H9 (cell line): ENCODE measurements at regions not wholly inside any gene's neighbourhood (a gene's known extent, or its start where the extent isn't known, plus 50 kb on each side); places are given as distances from the start of the nearest gene placed in this dataset.

Experiments used
- DNase-seq: peaks from one replicate; pipeline ENCODE4 v3.0.0-alpha.2; 2017
- H2AFZ ChIP-seq: one replicate; pipeline ENCODE4 v1.6.1; 2013; ENCODE audit warnings: mild to moderate bottlenecking, low read length, control low read depth, moderate library complexity
- H2AK5ac ChIP-seq: 2 replicates; pipeline ENCODE4 v1.6.1; 2013; ENCODE audit warnings: low read length, control low read depth, mixed read lengths; ENCODE audit not compliant: insufficient read length
- H2BK120ac ChIP-seq: one replicate; pipeline ENCODE4 v1.6.1; 2013; ENCODE audit warnings: low read depth, mild to moderate bottlenecking, low read length, control low read depth, inconsistent platforms; ENCODE audit not compliant: poor library complexity, severe bottlenecking
- H2BK12ac ChIP-seq: 2 replicates; pipeline ENCODE4 v1.6.1; 2013; ENCODE audit warnings: low read length, control low read depth, mixed read lengths, low read depth; ENCODE audit not compliant: insufficient read length
- H2BK15ac ChIP-seq: 2 replicates; pipeline ENCODE4 v1.6.1; 2013; ENCODE audit warnings: low read depth, low read length, control low read depth
- H2BK20ac ChIP-seq: one replicate; pipeline ENCODE4 v1.6.1; 2013; ENCODE audit warnings: low read depth, mild to moderate bottlenecking, low read length, control low read depth, inconsistent platforms; ENCODE audit not compliant: poor library complexity, severe bottlenecking
- H2BK5ac ChIP-seq: 2 replicates; pipeline ENCODE4 v1.6.1; 2013; ENCODE audit warnings: low read length, control low read depth, mixed read lengths; ENCODE audit not compliant: insufficient read length
- H3K14ac ChIP-seq: 2 replicates; pipeline ENCODE4 v1.6.1; 2013; ENCODE audit warnings: low read length, control low read depth; ENCODE audit not compliant: insufficient read depth
- H3K18ac ChIP-seq: 2 replicates; pipeline ENCODE4 v1.6.1; 2013; ENCODE audit warnings: low read depth, mild to moderate bottlenecking, mixed read lengths, low read length, control low read depth; ENCODE audit not compliant: insufficient read length
- H3K23ac ChIP-seq: 2 replicates; pipeline ENCODE4 v1.6.1; 2013; ENCODE audit warnings: low read length, control low read depth, mixed read lengths, low read depth; ENCODE audit not compliant: insufficient read length
- H3K23me2 ChIP-seq: 2 replicates; pipeline ENCODE4 v1.6.1; 2013; ENCODE audit warnings: low read depth, mild to moderate bottlenecking, mixed read lengths, low read length, control low read depth; ENCODE audit not compliant: insufficient read length, poor library complexity, severe bottlenecking
- H3K27ac ChIP-seq: 2 replicates; pipeline ENCODE4 v1.5.1; 2013; ENCODE audit warnings: low read length, control low read depth, mixed read lengths, low read depth; ENCODE audit not compliant: insufficient read length
- H3K27me3 ChIP-seq: 2 replicates; pipeline ENCODE4 v1.6.1; 2013; ENCODE audit warnings: low read length, control low read depth, inconsistent platforms; ENCODE audit not compliant: insufficient read depth
- H3K4ac ChIP-seq: 2 replicates; pipeline ENCODE4 v1.6.1; 2013; ENCODE audit warnings: low read depth, mild to moderate bottlenecking, control low read depth, inconsistent platforms, low read length, moderate library complexity
- H3K4me1 ChIP-seq: 2 replicates; pipeline ENCODE4 v1.6.1; 2013; ENCODE audit warnings: low read length, control low read depth, inconsistent platforms; ENCODE audit not compliant: insufficient read depth
- H3K4me2 ChIP-seq: 2 replicates; pipeline ENCODE4 v1.6.1; 2013; ENCODE audit warnings: low read length, control low read depth, mixed read lengths; ENCODE audit not compliant: insufficient read length, insufficient read depth
- H3K56ac ChIP-seq: 2 replicates; pipeline ENCODE4 v1.6.1; 2013; ENCODE audit warnings: low read depth, mild to moderate bottlenecking, mixed read lengths, low read length, control low read depth; ENCODE audit not compliant: insufficient read length
- H3K79me1 ChIP-seq: 2 replicates; pipeline ENCODE4 v1.6.1; 2013; ENCODE audit warnings: low read depth, mild to moderate bottlenecking, moderate library complexity, low read length, control low read depth, inconsistent platforms; ENCODE audit not compliant: insufficient read depth, poor library complexity, severe bottlenecking
- H3K79me2 ChIP-seq: 2 replicates; pipeline ENCODE4 v1.6.1; 2013; ENCODE audit warnings: low read length, control low read depth, inconsistent platforms; ENCODE audit not compliant: insufficient read depth
- H3K9ac ChIP-seq: 2 replicates; pipeline ENCODE4 v1.6.1; 2013; ENCODE audit warnings: low read length, control low read depth, mixed read lengths; ENCODE audit not compliant: insufficient read length; ENCODE audit errors: extremely low read depth
- H3K9me3 ChIP-seq: one replicate; pipeline ENCODE4 v1.6.1; 2013; ENCODE audit warnings: low read depth, low read length, inconsistent platforms; ENCODE audit not compliant: control insufficient read depth
- H3T11ph ChIP-seq: one replicate; pipeline ENCODE4 v1.6.1; 2013; ENCODE audit warnings: mild to moderate bottlenecking, low read length, control low read depth, inconsistent platforms
- H4K20me1 ChIP-seq: one replicate; pipeline ENCODE4 v1.6.1; 2013; ENCODE audit not compliant: control insufficient read depth, insufficient read length, insufficient read depth
- H4K5ac ChIP-seq: 2 replicates; pipeline ENCODE4 v1.6.1; 2013; ENCODE audit warnings: low read depth, mild to moderate bottlenecking, mixed read lengths, low read length, control low read depth; ENCODE audit not compliant: insufficient read length
- H4K8ac ChIP-seq: replicated peaks from 2 replicates; pipeline ENCODE4 v1.6.1; 2013; ENCODE audit warnings: low read length, control low read depth, mixed read lengths, low read depth; ENCODE audit not compliant: insufficient read length
- H4K91ac ChIP-seq: 2 replicates; pipeline ENCODE4 v1.6.1; 2013; ENCODE audit warnings: low read depth, mild to moderate bottlenecking, moderate library complexity, mixed read lengths, low read length, control low read depth; ENCODE audit not compliant: insufficient read length
- H3K27ac Mint-ChIP-seq, 3 experiments: 2 replicates in 2 of 3; 3 replicates in 1 of 3; pipeline ENCODE4 v1.8.0; 2020 to 2021; ENCODE audit warnings: mixed read lengths in 3 of 3, mild to moderate bottlenecking in 1 of 3, moderate library complexity in 1 of 3
- H3K27me3 Mint-ChIP-seq: 2 replicates; pipeline ENCODE4 v1.8.0; 2021; ENCODE audit warnings: low read depth, mild to moderate bottlenecking, moderate library complexity, mixed read lengths
- H3K36me3 Mint-ChIP-seq, 3 experiments: 2 replicates in 2 of 3; 3 replicates in 1 of 3; pipeline ENCODE4 v1.8.0; 2020 to 2021; ENCODE audit warnings: low read depth in 3 of 3, mixed read lengths in 3 of 3; ENCODE audit not compliant: insufficient read depth in 1 of 3
- H3K4me1 Mint-ChIP-seq, 2 experiments: 2 replicates each; pipeline ENCODE4 v1.8.0; 2020; ENCODE audit warnings: mixed read lengths in 2 of 2
- H3K4me3 Mint-ChIP-seq, 2 experiments: 2 replicates in 1 of 2; 3 replicates in 1 of 2; pipeline ENCODE4 v1.8.0; 2020 to 2021; ENCODE audit warnings: mild to moderate bottlenecking in 2 of 2, mixed read lengths in 2 of 2, moderate library complexity in 1 of 2
- H3K9me3 Mint-ChIP-seq, 2 experiments: 2 replicates in 1 of 2; 3 replicates in 1 of 2; pipeline ENCODE4 v1.8.0; 2020; ENCODE audit warnings: mild to moderate bottlenecking in 2 of 2, mixed read lengths in 2 of 2, moderate library complexity in 1 of 2
- CTCF ChIP-seq: fragments of 200-600 bp; sonication (generic); conservative IDR thresholded peaks from 3 replicates; pipeline ENCODE4 v1.8.0; 2021; ENCODE audit warnings: antibody characterized with exemption, mild to moderate bottlenecking
- WGBS: extraction: QIAGEN DNeasy Blood & Tissue Kit; methylation state at CpG from one replicate; pipeline ENCODE4 v1.1.7; 2013; ENCODE audit warnings: missing lambda C conversion rate, low lambda C conversion rate, mixed read lengths; ENCODE audit not compliant: insufficient read length; ENCODE audit errors: extremely low coverage; 5-methylcytosine and 5-hydroxymethylcytosine counted together

GRCh38 chr14:98910061-98910460, 361.9 kb downstream of the BCL11B start:
- WGBS: no CpG with 5 or more reads among the region's 3 CpGs
- H2BK5ac ChIP-seq: no peak overlapping the region
- H3K36me3 Mint-ChIP-seq: no peaks in the 10 kb centered on the region

More at GRCh38 chr14:98910061-98910460, 361.9 kb downstream of the BCL11B start:
- H3T11ph ChIP-seq: no peak overlapping the region
- H4K20me1 ChIP-seq: no peaks in the 10 kb centered on the region
- H3K23ac ChIP-seq: no peak overlapping the region
- no peak overlapping the region for H2BK20ac ChIP-seq
- H3K9me3 ChIP-seq: no peaks in the 10 kb centered on the region
- peaks cover 28 to 33% of the 10 kb centered on the region in 2 experiments for H3K4me1 Mint-ChIP-seq
- no peak overlapping the region for H3K4me2 ChIP-seq
- no peak overlapping the region for H4K91ac ChIP-seq
- H4K8ac ChIP-seq: no peak overlapping the region
- H3K23me2 ChIP-seq: no peaks in the 10 kb centered on the region
- no peak overlapping the region for H2BK15ac ChIP-seq
- H3K56ac ChIP-seq: no peak overlapping the region
- H3K9me3 Mint-ChIP-seq: no peaks in the 10 kb centered on the region
- H3K27ac ChIP-seq: no peak overlapping the region
- no peak overlapping the region for H2BK12ac ChIP-seq
- no peak overlapping the region for H2AFZ ChIP-seq
- no peak overlapping the region for H3K4me3 Mint-ChIP-seq
- no peak for TF ChIP-seq CTCF
- no peak overlapping the region for H4K5ac ChIP-seq
- H2BK120ac ChIP-seq: no peak overlapping the region
- peaks cover 8% of the 10 kb centered on the region; the same call in 1 of the 2 replicates for H3K4me1 ChIP-seq
- H3K27ac Mint-ChIP-seq: no peak overlapping the region
- H2AK5ac ChIP-seq: no peak overlapping the region
- no peaks in the 10 kb centered on the region for H3K79me1 ChIP-seq
- H3K27me3 Mint-ChIP-seq: no peaks in the 10 kb centered on the region; the same call in 1 of the 2 replicates
- H3K79me2 ChIP-seq: no peaks in the 10 kb centered on the region
- H3K4ac ChIP-seq: no peak overlapping the region
- no peak overlapping the region for H3K9ac ChIP-seq
- H3K14ac ChIP-seq: no peak overlapping the region
- DNase-seq: no peak
- no peaks in the 10 kb centered on the region; the same call in 1 of the 2 replicates for H3K27me3 ChIP-seq
- H3K18ac ChIP-seq: no peak overlapping the region
